22Rv1 (cell line): ENCODE measurements at regions not wholly inside any gene's neighbourhood (a gene's known extent, or its start where the extent isn't known, plus 50 kb on each side); places are given as distances from the start of the nearest gene placed in this dataset.
"Not testable (repeated sequence)": the region's sequence is repeated elsewhere in the genome, so short reads cannot be mapped to it uniquely, and the experiment has no call there.

ENCODE experiments used
- ZFX ChIP-seq: fragments of 450-650 bp; IDR thresholded peaks from 2 replicates; pipeline ENCODE4 v1.6.1; 2017; ENCODE audit warnings: antibody characterized with exemption, borderline replicate concordance
- TF ChIP-seq, protein P1 (sequence below): fragments of 450-650 bp; IDR thresholded peaks from 2 replicates; pipeline ENCODE4 v1.5.1; 2017; ENCODE audit warnings: mild to moderate bottlenecking

DNA sequence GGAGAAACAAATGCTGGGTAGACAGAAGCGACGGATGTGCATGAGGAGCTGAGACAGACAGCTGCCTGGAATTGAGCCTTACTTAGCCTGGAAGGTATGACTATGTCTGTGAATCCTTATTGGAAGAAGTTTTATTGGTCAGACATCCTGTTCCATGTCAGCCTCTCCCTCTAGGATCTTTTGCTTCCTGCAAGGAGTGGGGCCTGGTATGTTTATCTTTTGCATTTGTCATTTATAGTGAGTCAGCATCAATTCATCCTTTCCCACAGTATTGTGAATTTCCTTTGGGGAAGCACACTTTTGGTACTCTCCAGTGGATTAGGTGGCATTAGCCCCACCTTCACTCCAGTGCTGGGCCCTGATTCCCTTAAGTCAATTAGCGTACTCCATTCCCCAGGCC, 74.7 kb downstream of the NPIPB5 start:
- TF ChIP-seq, protein P1, sequence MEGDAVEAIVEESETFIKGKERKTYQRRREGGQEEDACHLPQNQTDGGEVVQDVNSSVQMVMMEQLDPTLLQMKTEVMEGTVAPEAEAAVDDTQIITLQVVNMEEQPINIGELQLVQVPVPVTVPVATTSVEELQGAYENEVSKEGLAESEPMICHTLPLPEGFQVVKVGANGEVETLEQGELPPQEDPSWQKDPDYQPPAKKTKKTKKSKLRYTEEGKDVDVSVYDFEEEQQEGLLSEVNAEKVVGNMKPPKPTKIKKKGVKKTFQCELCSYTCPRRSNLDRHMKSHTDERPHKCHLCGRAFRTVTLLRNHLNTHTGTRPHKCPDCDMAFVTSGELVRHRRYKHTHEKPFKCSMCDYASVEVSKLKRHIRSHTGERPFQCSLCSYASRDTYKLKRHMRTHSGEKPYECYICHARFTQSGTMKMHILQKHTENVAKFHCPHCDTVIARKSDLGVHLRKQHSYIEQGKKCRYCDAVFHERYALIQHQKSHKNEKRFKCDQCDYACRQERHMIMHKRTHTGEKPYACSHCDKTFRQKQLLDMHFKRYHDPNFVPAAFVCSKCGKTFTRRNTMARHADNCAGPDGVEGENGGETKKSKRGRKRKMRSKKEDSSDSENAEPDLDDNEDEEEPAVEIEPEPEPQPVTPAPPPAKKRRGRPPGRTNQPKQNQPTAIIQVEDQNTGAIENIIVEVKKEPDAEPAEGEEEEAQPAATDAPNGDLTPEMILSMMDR: not testable (repeated sequence)
- not testable (repeated sequence) for TF ChIP-seq ZFX
